HL-60 (cell line): ENCODE measurements at regions not wholly inside any gene's neighbourhood (a gene's known extent, or its start where the extent isn't known, plus 50 kb on each side); places are given as distances from the start of the nearest gene placed in this dataset.

Experiments used
- DNase-seq, 2 experiments: peaks; one replicate each; pipeline ENCODE4 v3.0.0-alpha.2; 2010 to 2020; ENCODE audit warnings: low read depth in 1 of 2, low spot score in 1 of 2
- H3K27ac ChIP-seq: fragments of 250-450 bp; sonication (Bioruptor Pico); replicated peaks from 2 replicates; pipeline ENCODE4 v1.5.1; 2020; ENCODE audit warnings: mild to moderate bottlenecking, moderate library complexity
- H3K27me3 ChIP-seq: fragments of 250-450 bp; sonication (Bioruptor Pico); 2 replicates; pipeline ENCODE4 v1.5.1; 2021; ENCODE audit warnings: mild to moderate bottlenecking, moderate library complexity; ENCODE audit not compliant: insufficient read depth, poor library complexity, severe bottlenecking
- H3K4me3 ChIP-seq: replicated peaks from 2 replicates; pipeline ENCODE4 v1.5.1; 2011; ENCODE audit warnings: mild to moderate bottlenecking, control low read depth, low read length; ENCODE audit not compliant: insufficient read depth
- CTCF ChIP-seq: IDR thresholded peaks from one replicate; pipeline ENCODE4 v1.5.1; 2011; ENCODE audit warnings: low read length, control low read depth, inconsistent platforms; ENCODE audit not compliant: insufficient read depth
- GABPA ChIP-seq: IDR thresholded peaks from 2 replicates; pipeline ENCODE4 v1.6.1; 2012; ENCODE audit warnings: low read depth
- POLR2AphosphoS5 ChIP-seq: IDR thresholded peaks from 2 replicates; pipeline ENCODE4 v1.6.1; 2012; ENCODE audit warnings: low read depth
- REST ChIP-seq: IDR thresholded peaks from 2 replicates; pipeline ENCODE4 v1.6.1; 2012; ENCODE audit warnings: low read depth; ENCODE audit not compliant: insufficient replicate concordance
- SPI1 ChIP-seq: IDR thresholded peaks from 2 replicates; pipeline ENCODE4 v1.6.1; 2012; ENCODE audit warnings: low read depth, mild to moderate bottlenecking, borderline replicate concordance

- no peak overlapping the region for H3K27ac ChIP-seq
- no peak for DNase-seq
- TF ChIP-seq GABPA (no peak), REST (no peak), CTCF (no peak), POLR2AphosphoS5 (no peak), SPI1 (no peak)
- H3K4me3 ChIP-seq, result no peak overlapping the region
- H3K27me3 ChIP-seq, result peaks cover 9% of the 10 kb centered on the region
Measured at GRCh38 chr5:167576126-167576525, 715.3 kb upstream of the WWC1 start.

- Histone ChIP-seq H3K27me3 (peaks cover 9% of the 10 kb centered on the region), H3K27ac (no peak overlapping the region)
Measured at GRCh38 chr5:167576897-167577296, 714.5 kb upstream of the WWC1 start.

GRCh38 chr5:167577616-167578015 lies 713.8 kb upstream of the WWC1 start:
- peaks cover 7% of the 10 kb centered on the region for H3K27me3 ChIP-seq
- DNase-seq, result no peak
- no peak overlapping the region for H3K27ac ChIP-seq
- TF ChIP-seq POLR2AphosphoS5 (no peak), SPI1 (no peak), GABPA (no peak), REST (no peak), CTCF (no peak)
- no peak overlapping the region for H3K4me3 ChIP-seq

More at GRCh38 chr5:167576897-167577296, 714.5 kb upstream of the WWC1 start:
- no peak overlapping the region for H3K4me3 ChIP-seq
- no peak for DNase-seq
- no peak for TF ChIP-seq REST
- no peak for TF ChIP-seq CTCF
- no peak for TF ChIP-seq SPI1
- TF ChIP-seq GABPA, result no peak
- no peak for TF ChIP-seq POLR2AphosphoS5
